Hematopoietic multipotent progenitor cell (in vitro differentiated cells): ENCODE measurements at regions not wholly inside any gene's neighbourhood (a gene's known extent, or its start where the extent isn't known, plus 50 kb on each side); places are given as distances from the start of the nearest gene placed in this dataset.

Experiments used
- DNase-seq, 3 donors: peaks; one replicate each; pipeline ENCODE4 v3.0.0-alpha.2; 2011 to 2015; ENCODE audit warnings: low read depth in 2 of 3, low spot score in 2 of 3

- DNase-seq: no peak
Observed at GRCh38 chr2:221044781-221045180, 527.3 kb downstream of the EPHA4 start.

- DNase-seq: no peak
Observed at GRCh38 chr2:221050020-221050795, 521.9 kb downstream of the EPHA4 start.

- DNase-seq: no peak
Observed at GRCh38 chr2:221051162-221051561, 520.9 kb downstream of the EPHA4 start.

- DNase-seq: no peak
Observed at GRCh38 chr2:221060376-221060775, 511.7 kb downstream of the EPHA4 start.

- no peak for DNase-seq
Observed at GRCh38 chr2:221063568-221063967, 508.5 kb downstream of the EPHA4 start.

- DNase-seq: no peak
Observed at GRCh38 chr2:221064058-221064854, 507.8 kb downstream of the EPHA4 start.

- DNase-seq: no peak
Observed at GRCh38 chr2:221064880-221065279, 507.2 kb downstream of the EPHA4 start.

- DNase-seq: no peak
Observed at GRCh38 chr2:221068123-221068522, 504.0 kb downstream of the EPHA4 start.

GRCh38 chr2:221070106-221070505, 502.0 kb downstream of the EPHA4 start:
- no peak for DNase-seq

- DNase-seq: no peak
Observed at GRCh38 chr2:221073326-221074049, 498.6 kb downstream of the EPHA4 start.

- no peak for DNase-seq
Observed at GRCh38 chr2:221074238-221074637, 497.9 kb downstream of the EPHA4 start.

- no peak for DNase-seq
Observed at GRCh38 chr2:221075203-221075602, 496.9 kb downstream of the EPHA4 start.

GRCh38 chr2:221077251-221077650, 494.9 kb downstream of the EPHA4 start:
- no peak for DNase-seq

- no peak for DNase-seq
Observed at GRCh38 chr2:221077799-221078198, 494.3 kb downstream of the EPHA4 start.

- no peak for DNase-seq
Observed at GRCh38 chr2:221085341-221085900, 486.7 kb downstream of the EPHA4 start.

- no peak for DNase-seq
Observed at GRCh38 chr2:221085936-221086335, 486.2 kb downstream of the EPHA4 start.

- DNase-seq: no peak
Observed at GRCh38 chr2:221087779-221088178, 484.3 kb downstream of the EPHA4 start.

- DNase-seq: no peak
Observed at GRCh38 chr2:221088506-221088905, 483.6 kb downstream of the EPHA4 start.

- DNase-seq: no peak
Observed at GRCh38 chr2:221095356-221095755, 476.7 kb downstream of the EPHA4 start.

- no peak for DNase-seq
Observed at GRCh38 chr2:221096706-221097567, 475.2 kb downstream of the EPHA4 start.
